Smooth muscle cell (in vitro differentiated cells): ENCODE measurements at regions not wholly inside any gene's neighbourhood (a gene's known extent, or its start where the extent isn't known, plus 50 kb on each side); places are given as distances from the start of the nearest gene placed in this dataset.

ENCODE experiments used
- DNase-seq: peaks from one replicate; lab custom pipeline; 2025; ENCODE audit not compliant: unreplicated experiment; lab: John Stamatoyannopoulos, UW
- H2AFZ ChIP-seq: fragments of 200-600 bp; sonication (generic); 2 replicates; pipeline ENCODE4 v1.6.0; 2016; ENCODE audit warnings: antibody characterized with exemption, low read depth, mild to moderate bottlenecking
- H3F3A ChIP-seq: fragments of 200-600 bp; sonication (generic); 2 replicates; pipeline ENCODE4 v1.6.0; 2017; ENCODE audit warnings: antibody characterized with exemption, low read depth
- H3K27ac ChIP-seq: fragments of 200-600 bp; sonication (generic); 2 replicates; pipeline ENCODE4 v1.5.1; 2016; ENCODE audit warnings: low read depth, mild to moderate bottlenecking
- H3K27me3 ChIP-seq: fragments of 200-600 bp; sonication (generic); 2 replicates; pipeline ENCODE4 v1.6.1; 2016; ENCODE audit warnings: low read depth, mild to moderate bottlenecking
- H3K36me3 ChIP-seq: fragments of 200-600 bp; sonication (generic); 2 replicates; pipeline ENCODE4 v1.5.1; 2016; ENCODE audit warnings: low read depth
- H3K4me1 ChIP-seq: fragments of 200-600 bp; sonication (generic); 2 replicates; pipeline ENCODE4 v1.5.1; 2016; ENCODE audit warnings: low read depth
- H3K4me2 ChIP-seq: fragments of 200-600 bp; sonication (generic); 2 replicates; pipeline ENCODE4 v1.6.0; 2016; ENCODE audit warnings: mild to moderate bottlenecking
- H3K4me3 ChIP-seq: fragments of 200-600 bp; sonication (generic); 2 replicates; pipeline ENCODE4 v1.5.1; 2016; ENCODE audit warnings: mild to moderate bottlenecking
- H3K79me2 ChIP-seq: fragments of 200-600 bp; sonication (generic); 2 replicates; pipeline ENCODE4 v1.6.0; 2016; ENCODE audit warnings: low read depth, mild to moderate bottlenecking
- H3K9ac ChIP-seq: fragments of 200-600 bp; sonication (generic); 2 replicates; pipeline ENCODE4 v1.6.0; 2016; ENCODE audit warnings: low read depth
- H3K9me3 ChIP-seq: fragments of 200-600 bp; sonication (generic); replicated peaks from 2 replicates; pipeline ENCODE4 v1.5.1; 2016; ENCODE audit warnings: low read depth
- H4K20me1 ChIP-seq: fragments of 200-600 bp; sonication (generic); 2 replicates; pipeline ENCODE4 v1.6.0; 2016; ENCODE audit warnings: low read depth
- WGBS: methylation state at CpG from one replicate; pipeline ENCODE4 v1.1.7; 2016; ENCODE audit warnings: low lambda C conversion rate; 5-methylcytosine and 5-hydroxymethylcytosine counted together
- TF ChIP-seq, protein P1 (sequence below): fragments of 200-600 bp; sonication (generic); IDR thresholded peaks from 2 replicates; pipeline ENCODE4 v1.5.1; 2017; ENCODE audit warnings: borderline replicate concordance, mild to moderate bottlenecking, antibody characterized with exemption; ENCODE audit not compliant: insufficient read depth, poor library complexity, severe bottlenecking

DNA sequence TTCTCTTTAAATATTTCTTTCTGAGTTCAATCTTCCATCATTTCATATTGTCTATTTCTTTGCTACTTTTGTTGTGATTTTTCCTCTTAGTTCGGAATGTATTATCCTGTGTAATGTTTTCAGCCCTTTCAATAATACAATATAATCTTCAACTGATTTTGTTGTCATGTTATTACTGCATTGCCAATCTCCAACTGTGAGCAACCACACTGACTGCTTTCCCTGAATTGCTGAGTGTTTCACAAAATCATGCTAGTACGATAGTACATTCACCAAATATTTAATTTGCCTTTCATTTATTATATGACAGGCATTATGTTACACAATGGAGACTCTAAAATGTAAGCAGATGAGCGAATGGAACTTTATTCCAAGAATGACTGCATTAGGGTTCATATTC is 744.3 kb upstream of the ATXN8OS start:
- TF ChIP-seq, protein P1, sequence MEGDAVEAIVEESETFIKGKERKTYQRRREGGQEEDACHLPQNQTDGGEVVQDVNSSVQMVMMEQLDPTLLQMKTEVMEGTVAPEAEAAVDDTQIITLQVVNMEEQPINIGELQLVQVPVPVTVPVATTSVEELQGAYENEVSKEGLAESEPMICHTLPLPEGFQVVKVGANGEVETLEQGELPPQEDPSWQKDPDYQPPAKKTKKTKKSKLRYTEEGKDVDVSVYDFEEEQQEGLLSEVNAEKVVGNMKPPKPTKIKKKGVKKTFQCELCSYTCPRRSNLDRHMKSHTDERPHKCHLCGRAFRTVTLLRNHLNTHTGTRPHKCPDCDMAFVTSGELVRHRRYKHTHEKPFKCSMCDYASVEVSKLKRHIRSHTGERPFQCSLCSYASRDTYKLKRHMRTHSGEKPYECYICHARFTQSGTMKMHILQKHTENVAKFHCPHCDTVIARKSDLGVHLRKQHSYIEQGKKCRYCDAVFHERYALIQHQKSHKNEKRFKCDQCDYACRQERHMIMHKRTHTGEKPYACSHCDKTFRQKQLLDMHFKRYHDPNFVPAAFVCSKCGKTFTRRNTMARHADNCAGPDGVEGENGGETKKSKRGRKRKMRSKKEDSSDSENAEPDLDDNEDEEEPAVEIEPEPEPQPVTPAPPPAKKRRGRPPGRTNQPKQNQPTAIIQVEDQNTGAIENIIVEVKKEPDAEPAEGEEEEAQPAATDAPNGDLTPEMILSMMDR = no peak
- no peaks in the 10 kb centered on the region for H3K9me3 ChIP-seq
- H3K27me3 ChIP-seq = no peaks in the 10 kb centered on the region
- no peaks in the 10 kb centered on the region for H4K20me1 ChIP-seq
- H3K79me2 ChIP-seq = no peaks in the 10 kb centered on the region
- no peak overlapping the region for H3K9ac ChIP-seq
- no peaks in the 10 kb centered on the region for H3F3A ChIP-seq
- 90% methylated on average over 3 of the region's 3 CpGs for WGBS
- no peak overlapping the region for H3K4me3 ChIP-seq
- H3K36me3 ChIP-seq = no peaks in the 10 kb centered on the region
- no peaks in the 10 kb centered on the region for H3K4me1 ChIP-seq
- no peak overlapping the region for H2AFZ ChIP-seq
- DNase-seq = no peak
- no peak overlapping the region for H3K27ac ChIP-seq
- no peak overlapping the region for H3K4me2 ChIP-seq

DNA sequence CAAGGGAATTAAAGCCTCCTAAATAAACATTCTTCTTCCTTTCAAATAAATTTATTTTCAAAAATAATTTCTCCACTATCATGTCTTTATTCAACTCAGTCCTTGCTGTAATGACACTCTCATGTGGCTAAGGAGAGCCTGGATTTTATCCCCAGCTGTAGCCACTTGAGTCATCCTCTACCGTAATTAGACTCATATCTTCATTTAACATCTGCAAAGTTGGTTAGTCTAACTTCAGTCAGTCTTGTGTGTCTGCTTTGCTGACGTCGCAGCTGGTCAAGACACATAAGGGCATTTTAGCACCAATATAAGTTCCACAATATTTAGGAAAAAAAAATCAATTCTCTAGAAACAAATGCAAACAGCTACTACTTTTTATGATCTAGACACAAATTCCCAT is 776.4 kb upstream of the ATXN8OS start:
- DNase-seq = no peak
- H3K9ac ChIP-seq = no peak overlapping the region
- WGBS = 6% methylated on average over 3 of the region's 3 CpGs

DNA sequence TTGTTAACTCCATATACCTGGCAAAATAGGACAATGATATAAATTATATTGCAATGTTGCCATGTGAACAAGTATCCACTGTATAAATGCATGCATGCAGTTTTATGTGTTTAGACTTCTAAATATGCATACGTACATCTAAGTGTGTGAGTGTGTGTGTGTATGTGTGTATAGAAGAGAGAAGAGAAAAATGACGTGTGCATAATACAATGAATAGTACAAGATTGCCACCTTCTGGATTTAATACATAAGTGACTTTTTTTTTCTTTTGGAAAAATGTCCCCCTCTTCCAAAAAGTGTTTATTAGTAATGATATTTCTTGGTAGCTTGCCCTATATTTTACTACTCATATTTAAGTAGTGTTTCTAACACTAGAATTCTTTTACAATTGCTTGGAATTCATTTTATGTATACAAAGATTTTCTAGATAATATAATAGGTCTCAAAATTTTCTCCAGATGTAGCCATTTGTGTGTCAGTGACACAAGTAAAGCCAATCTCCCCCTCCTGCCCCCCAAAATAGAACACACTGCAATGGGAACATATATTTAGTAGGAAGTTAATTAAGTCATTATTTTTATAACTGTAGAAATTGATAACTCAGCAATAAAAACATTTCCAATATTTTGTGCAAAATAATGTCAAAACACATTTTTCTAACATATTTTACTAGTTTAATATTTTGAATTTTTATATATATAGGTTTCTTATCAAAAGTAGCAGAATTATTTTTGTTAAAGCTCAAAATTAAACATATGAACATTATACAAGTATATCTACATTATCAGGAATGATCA is 783.3 kb upstream of the ATXN8OS start:
- TF ChIP-seq, protein P1 = peak; percentile 38
- DNase-seq = no peak
- Histone ChIP-seq H3K36me3 (no peaks in the 10 kb centered on the region), H3K9me3 (no peaks in the 10 kb centered on the region), H2AFZ (no peak overlapping the region), H3K4me2 (no peak overlapping the region), H3K79me2 (no peaks in the 10 kb centered on the region), H3K9ac (no peak overlapping the region), H3K4me3 (no peak overlapping the region), H3K27ac (no peak overlapping the region), H3K27me3 (no peaks in the 10 kb centered on the region), H3K4me1 (no peaks in the 10 kb centered on the region), H3F3A (no peaks in the 10 kb centered on the region), H4K20me1 (no peaks in the 10 kb centered on the region)
- WGBS = 53% methylated on average over 2 of the region's 2 CpGs

More for the DNA sequence above, 776.4 kb upstream of the ATXN8OS start:
- no peak overlapping the region for H3K27ac ChIP-seq
- H3K4me2 ChIP-seq = peak overlapping the region; percentile 9
- no peaks in the 10 kb centered on the region for H3K27me3 ChIP-seq
- TF ChIP-seq, protein P1 = no peak
- H3K4me1 ChIP-seq = no peaks in the 10 kb centered on the region
- no peak overlapping the region for H3K4me3 ChIP-seq
- no peaks in the 10 kb centered on the region for H3F3A ChIP-seq
- H3K36me3 ChIP-seq = no peaks in the 10 kb centered on the region
- no peak overlapping the region for H2AFZ ChIP-seq
- no peaks in the 10 kb centered on the region for H3K79me2 ChIP-seq
- no peaks in the 10 kb centered on the region for H3K9me3 ChIP-seq
- no peaks in the 10 kb centered on the region for H4K20me1 ChIP-seq

DNA sequence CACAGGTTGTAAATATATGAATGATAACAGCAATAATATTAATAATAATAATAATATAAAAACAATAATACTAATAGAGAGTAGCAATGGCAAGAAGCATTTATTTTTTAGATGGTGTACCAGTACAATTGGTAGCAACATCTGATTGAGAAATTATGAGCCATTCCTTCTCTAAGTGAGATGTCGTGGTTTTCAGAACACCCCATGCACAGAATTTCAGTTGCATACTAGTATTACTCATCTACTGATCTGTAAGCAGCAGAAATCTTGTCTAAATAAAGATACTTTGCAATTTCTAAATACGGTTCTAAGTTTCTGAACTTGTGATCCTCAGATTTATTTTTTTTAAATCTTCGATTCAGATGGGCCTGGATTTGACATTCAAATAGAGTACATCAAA is 788.0 kb upstream of the ATXN8OS start:
- Histone ChIP-seq H3K4me3 (no peak overlapping the region), H2AFZ (no peak overlapping the region), H3K9me3 (no peaks in the 10 kb centered on the region), H3K36me3 (no peaks in the 10 kb centered on the region), H3K9ac (no peak overlapping the region), H3K79me2 (no peaks in the 10 kb centered on the region), H3K27me3 (no peaks in the 10 kb centered on the region), H3F3A (no peaks in the 10 kb centered on the region), H3K4me1 (no peaks in the 10 kb centered on the region), H3K4me2 (no peak overlapping the region), H3K27ac (no peak overlapping the region), H4K20me1 (no peaks in the 10 kb centered on the region)
- 58% methylated on average over 3 of the region's 3 CpGs for WGBS
- no peak for DNase-seq
- TF ChIP-seq, protein P1 = no peak
